Keratinocyte (primary cell): ENCODE measurements at regions not wholly inside any gene's neighbourhood (a gene's known extent, or its start where the extent isn't known, plus 50 kb on each side); places are given as distances from the start of the nearest gene placed in this dataset.
A peak's percentile ranks its signal among the peaks of the same experiment; 100 is the strongest.

ENCODE experiments used
- DNase-seq: peaks from one replicate; pipeline ENCODE4 v3.0.0-alpha.2; 2011; ENCODE audit warnings: low read depth, missing footprints, low spot score
- FAIRE-seq: peaks from 2 replicates; lab custom pipeline; 2011; peaks lifted over from hg19 to GRCh38; lab: Jason Lieb, UNC
- H2AFZ ChIP-seq: 2 replicates; pipeline ENCODE4 v1.6.0; 2012; ENCODE audit warnings: low read length, control low read depth, inconsistent platforms; ENCODE audit not compliant: control insufficient read depth
- H3K27ac ChIP-seq: 2 replicates; pipeline ENCODE4 v1.5.1; 2011; ENCODE audit warnings: low read length; ENCODE audit not compliant: control insufficient read depth, insufficient read depth
- H3K27me3 ChIP-seq: 3 replicates; pipeline ENCODE4 v1.6.0; 2011; ENCODE audit warnings: low read length; ENCODE audit not compliant: control insufficient read depth, insufficient read depth; ENCODE audit errors: extremely low read depth
- H3K36me3 ChIP-seq, 2 experiments: 2 replicates in 1 of 2; 3 replicates in 1 of 2; pipeline ENCODE4 v1.5.1; 2011; ENCODE audit warnings: low read length in 2 of 2, mild to moderate bottlenecking in 1 of 2; ENCODE audit not compliant: control insufficient read depth in 2 of 2, insufficient read depth in 2 of 2; ENCODE audit errors: extremely low read depth in 1 of 2
- H3K4me1 ChIP-seq: 3 replicates; pipeline ENCODE4 v1.5.1; 2011; ENCODE audit warnings: low read length; ENCODE audit not compliant: control insufficient read depth, insufficient read depth; ENCODE audit errors: extremely low read depth
- H3K4me2 ChIP-seq: 3 replicates; pipeline ENCODE4 v1.6.0; 2011; ENCODE audit warnings: low read depth, low read length; ENCODE audit not compliant: control insufficient read depth, insufficient read depth; ENCODE audit errors: extremely low read depth
- H3K4me3 ChIP-seq, 3 experiments: fragments of 200-600 bp in 1 of 3; sonication (generic) in 1 of 3; 2 replicates in 2 of 3; 3 replicates in 1 of 3; pipeline ENCODE4 v1.5.1; 2011 to 2016; ENCODE audit warnings: low read length in 3 of 3, mild to moderate bottlenecking in 3 of 3, control low read depth in 2 of 3, inconsistent platforms in 1 of 3, low read depth in 1 of 3, mixed read lengths in 1 of 3, mixed run types in 1 of 3, moderate library complexity in 1 of 3; ENCODE audit not compliant: control insufficient read depth in 2 of 3, insufficient read depth in 2 of 3; ENCODE audit errors: extremely low read depth in 1 of 3
- H3K79me2 ChIP-seq: 2 replicates; pipeline ENCODE4 v1.6.0; 2012; ENCODE audit warnings: low read length; ENCODE audit not compliant: control insufficient read depth, insufficient read depth
- H3K9ac ChIP-seq: 3 replicates; pipeline ENCODE4 v1.6.0; 2011; ENCODE audit warnings: low read length; ENCODE audit not compliant: control insufficient read depth, insufficient read depth; ENCODE audit errors: extremely low read depth
- H3K9me1 ChIP-seq: 3 replicates; pipeline ENCODE4 v1.6.0; 2011; ENCODE audit warnings: low read length; ENCODE audit not compliant: control insufficient read depth, insufficient read depth; ENCODE audit errors: extremely low read depth
- H3K9me3 ChIP-seq: 2 replicates; pipeline ENCODE4 v1.5.1; 2012; ENCODE audit warnings: low read depth, low read length; ENCODE audit not compliant: control insufficient read depth
- H4K20me1 ChIP-seq: 3 replicates; pipeline ENCODE4 v1.6.0; 2011; ENCODE audit warnings: low read length; ENCODE audit not compliant: control insufficient read depth, insufficient read depth; ENCODE audit errors: extremely low read depth
- CTCF ChIP-seq, 3 experiments: IDR thresholded peaks in 1 of 3; conservative IDR thresholded peaks in 1 of 3; optimal IDR thresholded peaks in 1 of 3; 2 replicates in 2 of 3; 3 replicates in 1 of 3; pipeline versions ENCODE3 to v1.5.1; 2011; ENCODE audit warnings: low read length in 3 of 3, mild to moderate bottlenecking in 3 of 3, moderate library complexity in 2 of 3, control low read depth in 1 of 3, inconsistent platforms in 1 of 3; ENCODE audit not compliant: insufficient read depth in 2 of 3; ENCODE audit errors: extremely low read depth in 1 of 3
- EZH2 ChIP-seq: IDR thresholded peaks from one replicate; pipeline ENCODE4 v1.6.1; 2012; ENCODE audit warnings: inconsistent platforms, mild to moderate bottlenecking, low read length, moderate library complexity
- dilution Hi-C: fragments of 300-500 bp; cut with MboI; formaldehyde crosslinking; loops from one replicate; pipeline ENCODE4 v1.7.0; 2020; ENCODE audit warnings: low sequenced_read_pairs; ENCODE audit not compliant: extremely low pct_ligation_motif_present

- no peaks in the 10 kb centered on the region for H3K79me2 ChIP-seq
- H3K27me3 ChIP-seq, result no peaks in the 10 kb centered on the region
- FAIRE-seq (peak; percentile 58), DNase-seq (no peak)
- no peak overlapping the region for H3K27ac ChIP-seq
- H3K9me3 ChIP-seq, result no peaks in the 10 kb centered on the region
- no peak overlapping the region for H3K4me3 ChIP-seq
- H3K4me2 ChIP-seq, result peak overlapping the region; percentile 3
- H3K9ac ChIP-seq, result no peak overlapping the region
- peaks cover 5% of the 10 kb centered on the region for H3K4me1 ChIP-seq
- no peaks in the 10 kb centered on the region for H3K9me1 ChIP-seq
- TF ChIP-seq EZH2, result no peak
- no peak for TF ChIP-seq CTCF (optimal IDR thresholded peaks at IDR 0.05 in 1 of 3, IDR thresholded peaks at IDR 0.05 in 1 of 3, conservative IDR thresholded peaks at IDR 0.05 in 1 of 3; ENCODE audit: extremely low read depth in 1 of 3, insufficient read depth in 2 of 3, low read length in 3 of 3)
- dilution Hi-C loops, result no loop called here
- no peaks in the 10 kb centered on the region for H3K36me3 ChIP-seq
- no peaks in the 10 kb centered on the region for H4K20me1 ChIP-seq
- H2AFZ ChIP-seq, result no peak overlapping the region
Measured at GRCh38 chr11:95322539-95322938, 91.5 kb upstream of the SESN3 start.

- Histone ChIP-seq H3K4me1 (peaks cover 5% of the 10 kb centered on the region), H3K9me1 (no peaks in the 10 kb centered on the region), H3K27me3 (no peaks in the 10 kb centered on the region), H3K36me3 (no peaks in the 10 kb centered on the region), H2AFZ (no peak overlapping the region), H3K9ac (no peak overlapping the region), H3K4me3 (no peak overlapping the region), H3K79me2 (no peaks in the 10 kb centered on the region), H3K9me3 (no peaks in the 10 kb centered on the region), H4K20me1 (no peaks in the 10 kb centered on the region), H3K27ac (no peak overlapping the region), H3K4me2 (no peak overlapping the region)
- DNase-seq, result no peak
- no peak for FAIRE-seq
- TF ChIP-seq CTCF (optimal IDR thresholded peaks at IDR 0.05 in 1 of 3, IDR thresholded peaks at IDR 0.05 in 1 of 3, conservative IDR thresholded peaks at IDR 0.05 in 1 of 3; ENCODE audit: extremely low read depth in 1 of 3, insufficient read depth in 2 of 3, low read length in 3 of 3) (no peak), EZH2 (no peak)
- dilution Hi-C loops, result no loop called here
Measured at GRCh38 chr11:95318498-95318897, 87.5 kb upstream of the SESN3 start.
